Ishikawa (cell line): ENCODE measurements at regions not wholly inside any gene's neighbourhood (a gene's known extent, or its start where the extent isn't known, plus 50 kb on each side); places are given as distances from the start of the nearest gene placed in this dataset.

ENCODE experiments used
- CEBPB ChIP-seq: IDR thresholded peaks from 2 replicates; pipeline ENCODE4 v1.6.1; 2012
- EP300 ChIP-seq: IDR thresholded peaks from 2 replicates; pipeline ENCODE4 v1.6.1; 2012; ENCODE audit warnings: borderline replicate concordance
- YY1 ChIP-seq: IDR thresholded peaks from 2 replicates; pipeline ENCODE4 v1.6.1; 2012; ENCODE audit warnings: low read depth

DNA sequence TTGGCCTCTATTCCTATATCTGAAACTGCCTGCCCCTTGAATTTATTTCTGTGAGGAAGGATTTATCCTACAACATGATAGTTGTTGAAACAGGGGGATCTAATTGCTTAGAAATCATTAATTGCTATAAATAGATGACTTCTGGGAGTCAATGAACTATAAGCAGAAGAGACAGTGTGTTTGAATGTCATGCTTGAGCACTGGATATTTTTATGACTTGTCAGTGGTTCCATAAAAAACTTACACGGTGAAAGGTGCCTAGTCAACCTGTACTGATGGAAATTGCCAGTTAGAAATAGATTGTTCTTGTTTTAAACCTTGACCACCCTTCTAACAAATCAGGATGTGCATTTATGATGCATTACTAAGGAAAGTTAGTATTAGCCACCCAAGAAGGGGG lies 306.9 kb upstream of the PPARGC1A start:
- TF ChIP-seq CEBPB (no peak), YY1 (no peak), EP300 (no peak)
